B cell (primary cell): ENCODE measurements at regions not wholly inside any gene's neighbourhood (a gene's known extent, or its start where the extent isn't known, plus 50 kb on each side); places are given as distances from the start of the nearest gene placed in this dataset.

ENCODE experiments used
- ATAC-seq: fragments of 200-7000 bp; cut with Tn5 transposase; one replicate; pipeline ENCODE4 v1.10.0; 2021; ENCODE audit warnings: low read depth, mild to moderate bottlenecking, moderate number of reproducible peaks, moderate library complexity
- CTCF ChIA-PET: fragments of 350-600 bp; sonication (Branson Sonifier 250); formaldehyde crosslinking; loops from one replicate; lab custom pipeline; 2021; ENCODE audit warnings: antibody characterized with exemption, inconsistent platforms; lab: Charles Lee
- POLR2A ChIA-PET: fragments of 350-600 bp; sonication (Branson Sonifier 250); formaldehyde crosslinking; loops from one replicate; lab custom pipeline; 2021; ENCODE audit warnings: antibody characterized with exemption; lab: Charles Lee
- DNase-seq: peaks from one replicate; pipeline ENCODE4 v3.0.0; 2013
- H2AFZ ChIP-seq: 2 replicates; pipeline ENCODE4 v1.6.1; 2012; ENCODE audit warnings: mild to moderate bottlenecking, low read depth, low read length; ENCODE audit not compliant: insufficient read depth, poor library complexity, severe bottlenecking
- H3K27ac ChIP-seq, 2 donors: 1 replicate in 1 of 2; 2 replicates in 1 of 2; pipeline ENCODE4 v1.5.1; 2012 to 2013; ENCODE audit warnings: low read length in 2 of 2, mild to moderate bottlenecking in 2 of 2, moderate library complexity in 1 of 2
- H3K27me3 ChIP-seq, 4 experiments: fragments of 200-600 bp in 1 of 4; sonication (generic) in 1 of 4; replicated peaks in 1 of 4; 1 replicate in 2 of 4; 2 replicates in 2 of 4; pipeline versions ENCODE4 v1.6.1 to v1.7.0; 2013 to 2016; ENCODE audit warnings: low read length in 3 of 4, mild to moderate bottlenecking in 2 of 4, mixed read lengths in 1 of 4, moderate library complexity in 1 of 4; ENCODE audit not compliant: insufficient read depth in 4 of 4, control insufficient read depth in 3 of 4; ENCODE audit errors: control extremely low read depth in 1 of 4
- H3K36me3 ChIP-seq, 2 experiments: replicated peaks in 1 of 2; 1 replicate in 1 of 2; 2 replicates in 1 of 2; pipeline versions ENCODE4 v1.6.1 to v1.7.1; 2013; ENCODE audit warnings: low read length in 1 of 2; ENCODE audit not compliant: insufficient read depth in 2 of 2, control insufficient read depth in 1 of 2; ENCODE audit errors: control extremely low read depth in 1 of 2, extremely low read depth in 1 of 2
- H3K4me1 ChIP-seq, 2 donors: fragments of 200-600 bp in 1 of 2; sonication (generic) in 1 of 2; 1 replicate in 1 of 2; 2 replicates in 1 of 2; pipeline versions ENCODE4 v1.5.1 to v1.6.1; 2013 to 2017; ENCODE audit warnings: low read length in 2 of 2; ENCODE audit not compliant: control insufficient read depth in 2 of 2, insufficient read depth in 2 of 2
- H3K4me2 ChIP-seq: replicated peaks from 2 replicates; pipeline ENCODE3; 2012; ENCODE audit warnings: mild to moderate bottlenecking, low read depth, low read length; ENCODE audit not compliant: poor library complexity, severe bottlenecking
- H3K4me3 ChIP-seq, 5 experiments: fragments of 200-600 bp in 1 of 5; sonication (generic) in 1 of 5; 1 replicate in 3 of 5; 2 replicates in 2 of 5; pipeline versions ENCODE4 v1.5.1 to v1.7.0; 2011 to 2016; ENCODE audit warnings: low read length in 4 of 5, mild to moderate bottlenecking in 4 of 5, low read depth in 2 of 5, control low read depth in 1 of 5, moderate library complexity in 1 of 5; ENCODE audit not compliant: insufficient read depth in 1 of 5; ENCODE audit errors: control extremely low read depth in 1 of 5, extremely low read depth in 1 of 5
- H3K79me2 ChIP-seq: fragments of 200-600 bp; sonication (generic); one replicate; pipeline ENCODE4 v1.6.0; 2016; ENCODE audit warnings: low read length; ENCODE audit not compliant: control insufficient read depth, insufficient read depth
- H3K9ac ChIP-seq: fragments of 200-600 bp; sonication (generic); 2 replicates; pipeline ENCODE4 v1.6.1; 2017; ENCODE audit warnings: mild to moderate bottlenecking, low read length, moderate library complexity
- H3K9me3 ChIP-seq, 3 donors: one replicate each; pipeline versions ENCODE4 v1.6.1 to v1.7.1; 2013; ENCODE audit warnings: low read length in 2 of 3; ENCODE audit not compliant: control insufficient read depth in 2 of 3, insufficient read depth in 1 of 3; ENCODE audit errors: control extremely low read depth in 1 of 3
- H4K20me1 ChIP-seq: 2 replicates; pipeline ENCODE4 v1.6.0; 2012; ENCODE audit warnings: mild to moderate bottlenecking, low read length; ENCODE audit not compliant: insufficient read depth, control insufficient read depth, poor library complexity, severe bottlenecking
- H3K27ac Mint-ChIP-seq: one replicate; pipeline ENCODE4 v1.8.0; 2021; ENCODE audit warnings: mixed read lengths
- H3K27me3 Mint-ChIP-seq: one replicate; pipeline ENCODE4 v1.8.0; 2021; ENCODE audit warnings: mixed read lengths
- H3K4me1 Mint-ChIP-seq: one replicate; pipeline ENCODE4 v1.8.0; 2021; ENCODE audit warnings: mixed read lengths
- H3K4me3 Mint-ChIP-seq: one replicate; pipeline ENCODE4 v1.8.0; 2021; ENCODE audit warnings: mixed read lengths
- H3K9me3 Mint-ChIP-seq: one replicate; pipeline ENCODE4 v1.8.0; 2022; ENCODE audit warnings: mixed read lengths; ENCODE audit not compliant: insufficient read depth
- CTCF ChIP-seq: fragments of 200-600 bp; IDR thresholded peaks from one replicate; pipeline ENCODE4 v1.8.0; 2022; ENCODE audit warnings: antibody characterized with exemption, mild to moderate bottlenecking
- EZH2 ChIP-seq: IDR thresholded peaks from 2 replicates; pipeline ENCODE4 v1.6.1; 2012; ENCODE audit warnings: borderline replicate concordance, low read depth, mild to moderate bottlenecking, moderate library complexity, low read length; ENCODE audit not compliant: insufficient read depth, poor library complexity, severe bottlenecking
- WGBS: methylation state at CpG from one replicate; pipeline ENCODE4 v1.1.5; 2013; ENCODE audit warnings: missing lambda C conversion rate; ENCODE audit not compliant: insufficient coverage; 5-methylcytosine and 5-hydroxymethylcytosine counted together
- intact Hi-C: fragments of 100-400 bp; cut with micrococcal nuclease; formaldehyde crosslinking; loops from one replicate; pipeline ENCODE4 v1.10.0; 2022

- Histone ChIP-seq H3K9me3 (peaks cover 0 to 3% (median under 1%) of the 10 kb centered on the region in 3 donors), H3K4me3 (no peak overlapping the region), H3K27ac (no peak overlapping the region), H3K79me2 (no peaks in the 10 kb centered on the region), H3K4me1 (no peaks in the 10 kb centered on the region), H3K4me2 (no peak overlapping the region), H3K9ac (no peak overlapping the region), H3K27me3 (no peaks in the 10 kb centered on the region), H3K36me3 (no peaks in the 10 kb centered on the region), H4K20me1 (no peaks in the 10 kb centered on the region), H2AFZ (no peak overlapping the region)
- H3K27me3 Mint-ChIP-seq: peaks cover 26% of the 10 kb centered on the region
- ATAC-seq: no peak
- ChIA-PET CTCF (interaction anchor here (0.9 to 2.5 kb wide), 3 partner anchors 10 to 229 kb away, joined by 3 to 8 read pairs (median 3); no protein-coding TSS in a partner anchor), POLR2A (no interaction called here)
- no peak overlapping the region for H3K27ac Mint-ChIP-seq
- 100% methylated on average over 1 of the region's 1 CpG for WGBS
- DNase-seq: no peak
- peaks cover 1% of the 10 kb centered on the region for H3K4me1 Mint-ChIP-seq
- no peak for TF ChIP-seq EZH2
- no peak for TF ChIP-seq CTCF
- peaks cover 5% of the 10 kb centered on the region for H3K9me3 Mint-ChIP-seq
- no peak overlapping the region for H3K4me3 Mint-ChIP-seq
- intact Hi-C loops: no loop called here
Measured at GRCh38 chr3:43160664-43161063, 54.8 kb upstream of the POMGNT2 start.

- TF ChIP-seq CTCF (no peak), EZH2 (no peak)
- POLR2A ChIA-PET: no interaction called here
- no peaks in the 10 kb centered on the region for H3K79me2 ChIP-seq
- H3K4me2 ChIP-seq: no peak overlapping the region
- Mint-ChIP-seq H3K27ac (no peak overlapping the region), H3K4me3 (no peak overlapping the region), H3K4me1 (peaks cover 1% of the 10 kb centered on the region), H3K27me3 (peaks cover 31% of the 10 kb centered on the region), H3K9me3 (peaks cover 3% of the 10 kb centered on the region)
- ATAC-seq (no peak), DNase-seq (no peak)
- no peaks in the 10 kb centered on the region for H3K9me3 ChIP-seq
- H3K36me3 ChIP-seq: no peaks in the 10 kb centered on the region
- H3K4me1 ChIP-seq: no peaks in the 10 kb centered on the region
- no peaks in the 10 kb centered on the region for H3K27me3 ChIP-seq
- H3K4me3 ChIP-seq: no peak overlapping the region
- CTCF ChIA-PET: no interaction called here
- intact Hi-C loops: no loop called here
- WGBS: no CpG with 5 or more reads among the region's 3 CpGs
- H4K20me1 ChIP-seq: no peaks in the 10 kb centered on the region
- no peak overlapping the region for H2AFZ ChIP-seq
- H3K27ac ChIP-seq: no peak overlapping the region
- no peak overlapping the region for H3K9ac ChIP-seq
Measured at GRCh38 chr3:43159876-43160255, 54.0 kb upstream of the POMGNT2 start.
